SHP77 treated with DMSO at 0.1 percent for 48 hours (cell line): ENCODE measurements at regions not wholly inside any gene's neighbourhood (a gene's known extent, or its start where the extent isn't known, plus 50 kb on each side); places are given as distances from the start of the nearest gene placed in this dataset.

Source experiments
- DNase-seq: peaks from one replicate; lab custom pipeline; 2025; lab: John Stamatoyannopoulos, UW

- no peak for DNase-seq
These were observed 769.5 kb upstream of the DPPA4 start for GRCh38 chr3:110106805-110107204.

- DNase-seq: no peak
These were observed 786.6 kb upstream of the DPPA4 start for GRCh38 chr3:110123946-110124345.

GRCh38 chr3:110126065-110126464 is 788.7 kb upstream of the DPPA4 start:
- no peak for DNase-seq

GRCh38 chr3:110133971-110134370 is 796.6 kb upstream of the DPPA4 start:
- DNase-seq: no peak

GRCh38 chr3:110139048-110139447 is 801.7 kb upstream of the DPPA4 start:
- no peak for DNase-seq

- no peak for DNase-seq
These were observed 802.5 kb upstream of the DPPA4 start for GRCh38 chr3:110139821-110140220.

GRCh38 chr3:110149763-110150162 is 812.4 kb upstream of the DPPA4 start:
- no peak for DNase-seq

- DNase-seq: no peak
These were observed 819.9 kb upstream of the DPPA4 start for GRCh38 chr3:110157221-110157620.

GRCh38 chr3:110164632-110165369 is 827.5 kb upstream of the DPPA4 start:
- no peak for DNase-seq

- no peak for DNase-seq
These were observed 828.0 kb upstream of the DPPA4 start for GRCh38 chr3:110165370-110165743.

GRCh38 chr3:110165753-110166152 is 828.4 kb upstream of the DPPA4 start:
- no peak for DNase-seq

- no peak for DNase-seq
These were observed 829.4 kb upstream of the DPPA4 start for GRCh38 chr3:110166791-110167190.

- no peak for DNase-seq
These were observed 837.6 kb upstream of the DPPA4 start for GRCh38 chr3:110174908-110175307.

GRCh38 chr3:110178965-110179364 is 841.6 kb upstream of the DPPA4 start:
- no peak for DNase-seq

- no peak for DNase-seq
These were observed 843.4 kb upstream of the DPPA4 start for GRCh38 chr3:110180733-110181132.

GRCh38 chr3:110181226-110181625 is 843.9 kb upstream of the DPPA4 start:
- no peak for DNase-seq

- no peak for DNase-seq
These were observed 847.2 kb upstream of the DPPA4 start for GRCh38 chr3:110184536-110184935.

- no peak for DNase-seq
These were observed 855.7 kb upstream of the DPPA4 start for GRCh38 chr3:110193074-110193473.

- no peak for DNase-seq
These were observed 861.6 kb upstream of the DPPA4 start for GRCh38 chr3:110198717-110199587.

GRCh38 chr3:110199588-110199943 is 862.2 kb upstream of the DPPA4 start:
- DNase-seq: no peak

GRCh38 chr3:110210086-110210660 is 861.4 kb upstream of the NECTIN3 start:
- no peak for DNase-seq

GRCh38 chr3:110226645-110227044 is 845.0 kb upstream of the NECTIN3 start:
- DNase-seq: no peak

GRCh38 chr3:110227991-110228390 is 843.6 kb upstream of the NECTIN3 start:
- no peak for DNase-seq
